HL-60 (cell line): ENCODE measurements at regions not wholly inside any gene's neighbourhood (a gene's known extent, or its start where the extent isn't known, plus 50 kb on each side); places are given as distances from the start of the nearest gene placed in this dataset.

Source experiments
- DNase-seq, 2 experiments: peaks; one replicate each; pipeline ENCODE4 v3.0.0-alpha.2; 2010 to 2020; ENCODE audit warnings: low read depth in 1 of 2, low spot score in 1 of 2
- H3K27ac ChIP-seq: fragments of 250-450 bp; sonication (Bioruptor Pico); replicated peaks from 2 replicates; pipeline ENCODE4 v1.5.1; 2020; ENCODE audit warnings: mild to moderate bottlenecking, moderate library complexity
- H3K27me3 ChIP-seq: fragments of 250-450 bp; sonication (Bioruptor Pico); 2 replicates; pipeline ENCODE4 v1.5.1; 2021; ENCODE audit warnings: mild to moderate bottlenecking, moderate library complexity; ENCODE audit not compliant: insufficient read depth, poor library complexity, severe bottlenecking
- H3K4me3 ChIP-seq: replicated peaks from 2 replicates; pipeline ENCODE4 v1.5.1; 2011; ENCODE audit warnings: mild to moderate bottlenecking, control low read depth, low read length; ENCODE audit not compliant: insufficient read depth
- CTCF ChIP-seq: IDR thresholded peaks from one replicate; pipeline ENCODE4 v1.5.1; 2011; ENCODE audit warnings: low read length, control low read depth, inconsistent platforms; ENCODE audit not compliant: insufficient read depth
- GABPA ChIP-seq: IDR thresholded peaks from 2 replicates; pipeline ENCODE4 v1.6.1; 2012; ENCODE audit warnings: low read depth
- POLR2AphosphoS5 ChIP-seq: IDR thresholded peaks from 2 replicates; pipeline ENCODE4 v1.6.1; 2012; ENCODE audit warnings: low read depth
- REST ChIP-seq: IDR thresholded peaks from 2 replicates; pipeline ENCODE4 v1.6.1; 2012; ENCODE audit warnings: low read depth; ENCODE audit not compliant: insufficient replicate concordance
- SPI1 ChIP-seq: IDR thresholded peaks from 2 replicates; pipeline ENCODE4 v1.6.1; 2012; ENCODE audit warnings: low read depth, mild to moderate bottlenecking, borderline replicate concordance

GRCh38 chr10:111703986-111704385 is 479.6 kb downstream of the GPAM start:
- TF ChIP-seq CTCF (no peak), SPI1 (no peak), GABPA (no peak), REST (no peak), POLR2AphosphoS5 (no peak)
- Histone ChIP-seq H3K27ac (no peak overlapping the region), H3K27me3 (no peaks in the 10 kb centered on the region), H3K4me3 (no peak overlapping the region)
- DNase-seq, result no peak

- Histone ChIP-seq H3K27ac (no peak overlapping the region), H3K4me3 (no peak overlapping the region), H3K27me3 (no peaks in the 10 kb centered on the region)
- no peak for TF ChIP-seq SPI1
- DNase-seq, result no peak
Observed at GRCh38 chr10:111705021-111705420, 478.5 kb downstream of the GPAM start.

- DNase-seq, result no peak
- Histone ChIP-seq H3K4me3 (no peak overlapping the region), H3K27me3 (no peaks in the 10 kb centered on the region), H3K27ac (no peak overlapping the region)
- TF ChIP-seq REST, result no peak
- no peak for TF ChIP-seq POLR2AphosphoS5
- TF ChIP-seq GABPA, result no peak
- TF ChIP-seq SPI1, result no peak
- no peak for TF ChIP-seq CTCF
Observed at GRCh38 chr10:111706331-111706730, 477.2 kb downstream of the GPAM start.

GRCh38 chr10:111707076-111707475 is 476.5 kb downstream of the GPAM start:
- Histone ChIP-seq H3K27me3 (no peaks in the 10 kb centered on the region), H3K4me3 (no peak overlapping the region), H3K27ac (no peak overlapping the region)
- no peak for DNase-seq
- TF ChIP-seq POLR2AphosphoS5 (no peak), GABPA (no peak), REST (no peak), SPI1 (no peak), CTCF (no peak)
